ENCODE measurements at regions not wholly inside any gene's neighbourhood (a gene's known extent, or its start where the extent isn't known, plus 50 kb on each side); places are given as distances from the start of the nearest gene placed in this dataset.

DNA sequence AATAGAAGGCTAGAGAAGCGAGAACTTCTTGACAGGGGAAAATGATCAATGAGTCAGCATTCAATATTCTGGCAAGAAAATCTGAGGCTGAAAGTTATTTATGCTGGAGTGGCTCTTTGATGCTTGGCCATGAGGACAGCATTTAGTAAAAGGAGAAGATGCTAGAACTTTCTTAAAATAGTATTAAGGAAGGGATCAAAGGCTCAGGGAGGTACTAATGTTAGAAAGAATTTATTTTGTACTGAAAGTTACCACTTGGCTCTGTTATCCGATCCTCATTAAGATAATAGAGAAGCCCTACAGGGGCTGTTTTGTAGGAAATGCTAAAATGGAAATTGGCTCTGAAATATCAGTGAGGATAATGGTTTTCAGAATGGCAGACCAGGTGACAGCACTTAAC is 1774.6 kb upstream of the PCDH20 start:
- Histone ChIP-seq H3K9me3 (no peaks in the 10 kb centered on the region), H3K27me3 (no peaks in the 10 kb centered on the region), H3K4me3 (replicated peaks in 1 of 3) (no peak overlapping the region), H3K4me1 (no peaks in the 10 kb centered on the region), H3K27ac (no peak overlapping the region), H3K36me3 (no peaks in the 10 kb centered on the region)
- TF ChIP-seq, protein P1, sequence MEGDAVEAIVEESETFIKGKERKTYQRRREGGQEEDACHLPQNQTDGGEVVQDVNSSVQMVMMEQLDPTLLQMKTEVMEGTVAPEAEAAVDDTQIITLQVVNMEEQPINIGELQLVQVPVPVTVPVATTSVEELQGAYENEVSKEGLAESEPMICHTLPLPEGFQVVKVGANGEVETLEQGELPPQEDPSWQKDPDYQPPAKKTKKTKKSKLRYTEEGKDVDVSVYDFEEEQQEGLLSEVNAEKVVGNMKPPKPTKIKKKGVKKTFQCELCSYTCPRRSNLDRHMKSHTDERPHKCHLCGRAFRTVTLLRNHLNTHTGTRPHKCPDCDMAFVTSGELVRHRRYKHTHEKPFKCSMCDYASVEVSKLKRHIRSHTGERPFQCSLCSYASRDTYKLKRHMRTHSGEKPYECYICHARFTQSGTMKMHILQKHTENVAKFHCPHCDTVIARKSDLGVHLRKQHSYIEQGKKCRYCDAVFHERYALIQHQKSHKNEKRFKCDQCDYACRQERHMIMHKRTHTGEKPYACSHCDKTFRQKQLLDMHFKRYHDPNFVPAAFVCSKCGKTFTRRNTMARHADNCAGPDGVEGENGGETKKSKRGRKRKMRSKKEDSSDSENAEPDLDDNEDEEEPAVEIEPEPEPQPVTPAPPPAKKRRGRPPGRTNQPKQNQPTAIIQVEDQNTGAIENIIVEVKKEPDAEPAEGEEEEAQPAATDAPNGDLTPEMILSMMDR (IDR thresholded peaks at IDR 0.05) = no peak
- TF ChIP-seq POLR2A (IDR thresholded peaks at IDR 0.05) = no peak
- intact Hi-C loops (cut with DNase I) = no loop called here
- DNase-seq = no peak
- 73 to 78% methylated on average over 2 of the region's 2 CpGs for WGBS, 2 donors

GRCh38 chr13:63189712-63190111 is 1774.1 kb upstream of the PCDH20 start:
- TF ChIP-seq, protein P1 (IDR thresholded peaks at IDR 0.05) = no peak
- no peak for TF ChIP-seq POLR2A (IDR thresholded peaks at IDR 0.05)
- no peaks in the 10 kb centered on the region for H3K27me3 ChIP-seq
- H3K27ac ChIP-seq = no peak overlapping the region
- no peaks in the 10 kb centered on the region for H3K9me3 ChIP-seq
- WGBS, 2 donors = 94 to 96% methylated on average over 9 of the region's 9 CpGs
- DNase-seq = no peak
- intact Hi-C loops (cut with DNase I) = no loop called here
- no peaks in the 10 kb centered on the region for H3K36me3 ChIP-seq
- no peaks in the 10 kb centered on the region for H3K4me1 ChIP-seq
- H3K4me3 ChIP-seq (replicated peaks in 1 of 3) = no peak overlapping the region

DNA sequence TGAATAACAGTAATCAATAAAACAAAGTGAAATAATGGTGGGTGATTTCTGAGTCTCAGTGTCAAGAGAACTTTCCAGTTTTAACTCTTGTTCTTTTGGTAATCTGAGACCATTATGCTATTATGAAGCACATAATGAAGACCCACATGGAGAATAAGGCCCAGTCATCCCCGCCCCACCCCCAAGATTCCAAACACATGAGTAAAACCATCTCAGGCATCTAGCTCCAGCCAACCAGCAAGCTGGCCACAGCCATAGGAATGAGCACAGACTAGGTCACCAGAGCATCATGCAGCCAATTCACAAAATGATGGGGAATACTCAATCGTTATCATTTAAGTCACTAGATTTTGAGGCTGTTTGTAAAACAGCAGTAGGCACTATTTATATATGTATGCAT is 1769.0 kb upstream of the PCDH20 start:
- intact Hi-C loops (cut with DNase I) = no loop called here
- H3K4me1 ChIP-seq = no peaks in the 10 kb centered on the region
- DNase-seq = no peak
- H3K4me3 ChIP-seq (replicated peaks in 1 of 3) = no peak overlapping the region
- no peak overlapping the region for H3K27ac ChIP-seq
- WGBS, 2 donors = 88 to 93% methylated on average over 2 of the region's 2 CpGs
- no peaks in the 10 kb centered on the region for H3K9me3 ChIP-seq
- H3K27me3 ChIP-seq = no peaks in the 10 kb centered on the region
- H3K36me3 ChIP-seq = no peaks in the 10 kb centered on the region
- TF ChIP-seq, protein P1 (IDR thresholded peaks at IDR 0.05) = no peak
- TF ChIP-seq POLR2A (IDR thresholded peaks at IDR 0.05) = no peak

- H3K27me3 ChIP-seq = no peaks in the 10 kb centered on the region
- no peaks in the 10 kb centered on the region for H3K9me3 ChIP-seq
- TF ChIP-seq POLR2A (IDR thresholded peaks at IDR 0.05) = no peak
- TF ChIP-seq, protein P1 (IDR thresholded peaks at IDR 0.05) = no peak
- no peak overlapping the region for H3K27ac ChIP-seq
- no peak overlapping the region for H3K4me3 ChIP-seq (replicated peaks in 1 of 3)
- no peaks in the 10 kb centered on the region for H3K4me1 ChIP-seq
- intact Hi-C loops (cut with DNase I) = no loop called here
- H3K36me3 ChIP-seq = no peaks in the 10 kb centered on the region
- DNase-seq = no peak
Observed at GRCh38 chr13:63175536-63175935, 1759.9 kb upstream of the PCDH20 start.

DNA sequence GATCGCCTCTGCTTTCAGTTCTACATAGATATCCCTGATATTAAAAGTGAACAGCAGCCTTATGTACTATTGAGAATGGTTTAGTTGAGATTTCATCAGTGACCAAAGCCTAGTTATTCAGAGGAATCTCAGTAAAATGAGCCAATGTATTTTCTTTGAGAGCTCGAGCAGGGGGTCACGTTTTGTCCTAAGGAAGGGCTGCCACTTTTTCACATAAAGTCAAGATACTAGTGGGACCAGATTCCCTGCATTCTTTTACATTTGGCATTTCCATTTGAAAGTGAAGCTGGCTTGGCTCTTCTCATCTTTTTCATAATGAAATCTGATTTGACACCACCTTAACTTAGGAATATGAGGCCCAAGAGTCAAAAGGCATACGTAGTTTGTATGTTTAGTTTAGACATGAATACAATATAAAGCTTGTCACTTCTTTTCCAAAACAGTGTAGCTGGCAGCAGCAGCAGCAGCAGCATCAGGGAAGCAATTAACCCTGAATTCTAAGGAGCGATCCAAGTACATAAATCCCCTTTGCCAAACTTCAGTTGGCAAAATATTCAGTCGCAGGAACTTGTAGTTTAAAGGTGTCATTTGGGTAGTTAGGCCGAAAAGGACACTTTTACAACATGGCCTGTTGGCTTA is 1752.2 kb upstream of the PCDH20 start:
- 56 to 61% methylated on average over 7 of the region's 7 CpGs for WGBS, 2 donors
- TF ChIP-seq POLR2A (IDR thresholded peaks at IDR 0.05) = no peak
- TF ChIP-seq, protein P1 (IDR thresholded peaks at IDR 0.05) = no peak
- H3K27ac ChIP-seq = no peak overlapping the region
- H3K4me1 ChIP-seq = no peaks in the 10 kb centered on the region
- DNase-seq = no peak
- no peaks in the 10 kb centered on the region for H3K36me3 ChIP-seq
- H3K27me3 ChIP-seq = no peaks in the 10 kb centered on the region
- H3K9me3 ChIP-seq = no peaks in the 10 kb centered on the region
- H3K4me3 ChIP-seq (replicated peaks in 1 of 3) = no peak overlapping the region
- intact Hi-C loops (cut with DNase I) = no loop called here
